ENCODE measurements at regions not wholly inside any gene's neighbourhood (a gene's known extent, or its start where the extent isn't known, plus 50 kb on each side); places are given as distances from the start of the nearest gene placed in this dataset.

DNA sequence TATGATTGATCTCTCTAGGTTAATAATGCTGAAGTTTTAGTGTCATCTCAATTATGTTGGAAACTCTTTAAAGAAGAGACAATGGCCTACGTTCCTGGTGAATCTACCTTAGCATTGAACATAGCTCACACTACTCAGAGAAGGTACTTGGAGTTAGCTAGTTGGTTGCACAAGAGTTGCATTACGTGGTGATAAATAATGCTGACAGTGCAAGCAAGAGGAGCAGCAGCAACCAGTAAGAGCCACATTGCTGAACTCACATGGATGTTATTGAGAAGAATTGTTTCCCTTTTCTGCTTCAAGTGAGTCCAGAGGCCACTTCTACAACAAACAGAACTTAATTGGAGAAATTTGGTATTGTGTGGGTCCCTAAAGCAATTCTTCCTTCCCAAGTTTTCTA lies 737.1 kb downstream of the TDRD15 start:
- ChIA-PET POLR2A (no interaction called here), CTCF (no interaction called here)
- Histone ChIP-seq H3K36me3 (ENCODE audit: control insufficient read depth, insufficient read depth, low read length) (no peaks in the 10 kb centered on the region), H3K27me3 (replicated peaks; ENCODE audit: control insufficient read depth, insufficient read depth, low read length) (no peaks in the 10 kb centered on the region), H3K4me1 (no peaks in the 10 kb centered on the region), H3K9me3 (no peaks in the 10 kb centered on the region), H3K4me3 (ENCODE audit: low read depth, low read length) (no peak overlapping the region)
- DNase-seq: no peak
- Mint-ChIP-seq H3K9me3 (ENCODE audit: unreplicated experiment) (no peaks in the 10 kb centered on the region), H3K4me3 (ENCODE audit: unreplicated experiment) (no peak overlapping the region), H3K27ac (ENCODE audit: unreplicated experiment) (no peak overlapping the region), H3K27me3 (ENCODE audit: insufficient read depth, unreplicated experiment) (no peaks in the 10 kb centered on the region), H3K36me3 (ENCODE audit: insufficient read depth, unreplicated experiment) (no peaks in the 10 kb centered on the region), H3K4me1 (ENCODE audit: low read depth, unreplicated experiment) (no peaks in the 10 kb centered on the region)
- BruUV-seq (replicated peaks): no TSS peak
- TF ChIP-seq, protein P1, sequence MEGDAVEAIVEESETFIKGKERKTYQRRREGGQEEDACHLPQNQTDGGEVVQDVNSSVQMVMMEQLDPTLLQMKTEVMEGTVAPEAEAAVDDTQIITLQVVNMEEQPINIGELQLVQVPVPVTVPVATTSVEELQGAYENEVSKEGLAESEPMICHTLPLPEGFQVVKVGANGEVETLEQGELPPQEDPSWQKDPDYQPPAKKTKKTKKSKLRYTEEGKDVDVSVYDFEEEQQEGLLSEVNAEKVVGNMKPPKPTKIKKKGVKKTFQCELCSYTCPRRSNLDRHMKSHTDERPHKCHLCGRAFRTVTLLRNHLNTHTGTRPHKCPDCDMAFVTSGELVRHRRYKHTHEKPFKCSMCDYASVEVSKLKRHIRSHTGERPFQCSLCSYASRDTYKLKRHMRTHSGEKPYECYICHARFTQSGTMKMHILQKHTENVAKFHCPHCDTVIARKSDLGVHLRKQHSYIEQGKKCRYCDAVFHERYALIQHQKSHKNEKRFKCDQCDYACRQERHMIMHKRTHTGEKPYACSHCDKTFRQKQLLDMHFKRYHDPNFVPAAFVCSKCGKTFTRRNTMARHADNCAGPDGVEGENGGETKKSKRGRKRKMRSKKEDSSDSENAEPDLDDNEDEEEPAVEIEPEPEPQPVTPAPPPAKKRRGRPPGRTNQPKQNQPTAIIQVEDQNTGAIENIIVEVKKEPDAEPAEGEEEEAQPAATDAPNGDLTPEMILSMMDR (IDR thresholded peaks at IDR 0.05; ENCODE audit: insufficient read depth in 1 of 2, low read depth in 1 of 2, low read length in 1 of 2, severe bottlenecking in 1 of 2, unreplicated experiment in 1 of 2): no peak
- intact Hi-C loops (cut with micrococcal nuclease; ENCODE audit: unreplicated experiment): no loop called here

DNA sequence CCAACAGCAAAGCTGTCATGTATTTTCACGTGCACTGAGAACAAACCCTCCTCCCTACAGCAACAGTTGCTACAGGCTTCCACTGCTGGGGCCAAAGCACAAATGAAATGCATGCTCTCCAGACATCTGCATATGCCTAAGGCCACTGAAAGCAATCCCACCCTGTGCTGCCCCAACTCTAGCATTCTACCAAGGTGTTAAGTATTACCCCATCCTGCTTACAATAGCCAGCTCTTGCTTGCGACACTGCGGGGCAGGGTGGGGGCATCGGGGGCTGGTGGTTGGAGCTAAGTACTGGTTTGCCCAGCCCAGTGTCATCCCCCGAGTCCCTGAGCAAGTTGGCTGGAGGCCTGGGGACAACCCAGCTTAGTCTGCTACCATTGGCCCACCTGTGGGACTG lies 742.5 kb downstream of the TDRD15 start:
- peaks cover 3% of the 10 kb centered on the region for H3K27me3 Mint-ChIP-seq (ENCODE audit: insufficient read depth, unreplicated experiment)
- no peak overlapping the region for H3K4me3 Mint-ChIP-seq (ENCODE audit: unreplicated experiment)
- no peak for DNase-seq
- ChIA-PET CTCF (no interaction called here), POLR2A (no interaction called here)
- Histone ChIP-seq H3K4me1 (no peaks in the 10 kb centered on the region), H3K36me3 (ENCODE audit: control insufficient read depth, insufficient read depth, low read length) (no peaks in the 10 kb centered on the region), H3K4me3 (ENCODE audit: low read depth, low read length) (no peak overlapping the region), H3K27me3 (replicated peaks; ENCODE audit: control insufficient read depth, insufficient read depth, low read length) (no peaks in the 10 kb centered on the region), H3K9me3 (no peaks in the 10 kb centered on the region)
- no TSS peak for BruUV-seq (replicated peaks)
- H3K36me3 Mint-ChIP-seq (ENCODE audit: insufficient read depth, unreplicated experiment): no peaks in the 10 kb centered on the region
- intact Hi-C loops (cut with micrococcal nuclease; ENCODE audit: unreplicated experiment): no loop called here
- H3K27ac Mint-ChIP-seq (ENCODE audit: unreplicated experiment): no peak overlapping the region
- no peaks in the 10 kb centered on the region for H3K4me1 Mint-ChIP-seq (ENCODE audit: low read depth, unreplicated experiment)
- TF ChIP-seq, protein P1 (IDR thresholded peaks at IDR 0.05; ENCODE audit: insufficient read depth in 1 of 2, low read depth in 1 of 2, low read length in 1 of 2, severe bottlenecking in 1 of 2, unreplicated experiment in 1 of 2): no peak
- no peaks in the 10 kb centered on the region for H3K9me3 Mint-ChIP-seq (ENCODE audit: unreplicated experiment)

DNA sequence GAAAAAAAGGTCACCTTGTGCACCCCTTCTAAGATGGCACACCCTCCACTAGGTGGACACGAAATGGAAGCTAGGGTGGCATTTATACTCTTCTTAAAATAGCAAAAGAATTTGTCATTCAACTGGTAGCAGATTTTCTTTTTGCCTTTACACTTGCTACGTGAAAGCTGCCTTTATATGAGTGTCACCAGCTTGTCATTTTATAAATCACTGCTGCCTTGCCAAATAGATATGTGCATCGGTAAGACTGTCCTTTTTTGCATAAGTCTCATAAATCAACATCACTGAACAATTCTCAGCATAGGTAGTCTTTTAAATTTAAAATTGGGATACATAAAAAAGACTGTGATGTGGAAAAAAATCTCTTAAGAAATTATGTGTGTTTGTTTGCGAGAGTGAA lies 764.1 kb downstream of the TDRD15 start:
- Histone ChIP-seq H3K9me3 (no peaks in the 10 kb centered on the region), H3K27me3 (replicated peaks; ENCODE audit: control insufficient read depth, insufficient read depth, low read length) (no peaks in the 10 kb centered on the region; the same call in none of the 2 replicates), H3K36me3 (ENCODE audit: control insufficient read depth, insufficient read depth, low read length) (no peaks in the 10 kb centered on the region), H3K4me3 (ENCODE audit: low read depth, low read length) (no peak overlapping the region), H3K4me1 (no peaks in the 10 kb centered on the region)
- intact Hi-C loops (cut with micrococcal nuclease; ENCODE audit: unreplicated experiment): no loop called here
- ChIA-PET POLR2A (no interaction called here), CTCF (no interaction called here)
- TF ChIP-seq, protein P1 (IDR thresholded peaks at IDR 0.05; ENCODE audit: insufficient read depth in 1 of 2, low read depth in 1 of 2, low read length in 1 of 2, severe bottlenecking in 1 of 2, unreplicated experiment in 1 of 2): no peak
- no peaks in the 10 kb centered on the region for H3K4me1 Mint-ChIP-seq (ENCODE audit: low read depth, unreplicated experiment)
- peaks cover 21% of the 10 kb centered on the region for H3K27me3 Mint-ChIP-seq (ENCODE audit: insufficient read depth, unreplicated experiment)
- no peak overlapping the region for H3K4me3 Mint-ChIP-seq (ENCODE audit: unreplicated experiment)
- no TSS peak for BruUV-seq (replicated peaks)
- no peak for DNase-seq
- H3K27ac Mint-ChIP-seq (ENCODE audit: unreplicated experiment): no peak overlapping the region
- no peaks in the 10 kb centered on the region for H3K9me3 Mint-ChIP-seq (ENCODE audit: unreplicated experiment)
- no peaks in the 10 kb centered on the region for H3K36me3 Mint-ChIP-seq (ENCODE audit: insufficient read depth, unreplicated experiment)

All from Caco-2 (cell line).